DOHH2 (cell line): ENCODE measurements at regions not wholly inside any gene's neighbourhood (a gene's known extent, or its start where the extent isn't known, plus 50 kb on each side); places are given as distances from the start of the nearest gene placed in this dataset.

Experiments used
- H3F3A ChIP-seq: fragments of 200-600 bp; sonication (generic), shearing (Covaris generic); 2 replicates; pipeline ENCODE4 v1.6.0; 2016; ENCODE audit warnings: antibody characterized with exemption, mild to moderate bottlenecking; ENCODE audit not compliant: control insufficient read depth, insufficient read depth
- H3K27ac ChIP-seq: fragments of 200-600 bp; sonication (generic); 2 replicates; pipeline ENCODE4 v1.5.1; 2014; ENCODE audit warnings: low read depth, mild to moderate bottlenecking, low read length, moderate library complexity
- H3K27me3 ChIP-seq: fragments of 200-600 bp; sonication (generic); 2 replicates; pipeline ENCODE4 v1.6.1; 2014; ENCODE audit warnings: mild to moderate bottlenecking, low read length, mixed read lengths; ENCODE audit not compliant: control insufficient read depth
- H3K36me3 ChIP-seq: fragments of 200-600 bp; sonication (generic); 2 replicates; pipeline ENCODE4 v1.6.1; 2014; ENCODE audit warnings: mild to moderate bottlenecking, low read length, moderate library complexity, mixed read lengths; ENCODE audit not compliant: control insufficient read depth
- H3K4me1 ChIP-seq: fragments of 200-600 bp; sonication (generic); 2 replicates; pipeline ENCODE4 v1.6.1; 2014; ENCODE audit warnings: mild to moderate bottlenecking, low read length, mixed read lengths; ENCODE audit not compliant: control insufficient read depth
- H3K4me2 ChIP-seq: fragments of 200-600 bp; sonication (generic); 2 replicates; pipeline ENCODE4 v1.6.0; 2014; ENCODE audit warnings: mild to moderate bottlenecking, low read length, moderate library complexity
- H3K4me3 ChIP-seq: fragments of 200-600 bp; sonication (generic); 2 replicates; pipeline ENCODE4 v1.5.1; 2014; ENCODE audit warnings: mild to moderate bottlenecking, low read length, mixed read lengths
- H3K79me2 ChIP-seq: fragments of 200-600 bp; sonication (generic); 2 replicates; pipeline ENCODE4 v1.6.1; 2014; ENCODE audit warnings: mild to moderate bottlenecking, low read length, mixed read lengths; ENCODE audit not compliant: control insufficient read depth
- H3K9me2 ChIP-seq: fragments of 200-600 bp; sonication (generic); replicated peaks from 2 replicates; pipeline ENCODE4 v1.6.1; 2014; ENCODE audit warnings: mild to moderate bottlenecking, low read length, mixed read lengths; ENCODE audit not compliant: control insufficient read depth
- H3K9me3 ChIP-seq: fragments of 200-600 bp; sonication (generic); 2 replicates; pipeline ENCODE4 v1.6.1; 2014; ENCODE audit warnings: antibody characterized with exemption, low read length, mixed read lengths; ENCODE audit not compliant: control insufficient read depth, insufficient read depth
- H4K20me1 ChIP-seq: fragments of 200-600 bp; sonication (generic); 2 replicates; pipeline ENCODE4 v1.6.0; 2014; ENCODE audit warnings: low read depth, mild to moderate bottlenecking, antibody characterized with exemption, low read length, moderate library complexity; ENCODE audit not compliant: control insufficient read depth, insufficient read depth
- CTCF ChIP-seq: fragments of 200-600 bp; sonication (generic); IDR thresholded peaks from one replicate; pipeline ENCODE4 v1.5.1; 2014; ENCODE audit warnings: antibody characterized with exemption, mild to moderate bottlenecking, low read depth, low read length; ENCODE audit not compliant: poor library complexity, severe bottlenecking
- EZH2phosphoT487 ChIP-seq: fragments of 200-600 bp; sonication (generic); IDR thresholded peaks from 2 replicates; pipeline ENCODE4 v1.6.1; 2017; ENCODE audit warnings: borderline replicate concordance, mild to moderate bottlenecking, antibody characterized with exemption, low read length, moderate library complexity, mixed read lengths

GRCh38 chr11:10991393-10991792 is 133.5 kb upstream of the ZBED5 start:
- Histone ChIP-seq H3K27me3 (0 out of 2 replicates have a peak, but pooled peaks cover 7% of the 10 kb centered on the region), H3K9me3 (no peaks in the 10 kb centered on the region), H4K20me1 (no peaks in the 10 kb centered on the region), H3K36me3 (no peaks in the 10 kb centered on the region), H3K9me2 (no peaks in the 10 kb centered on the region), H3K4me1 (no peaks in the 10 kb centered on the region), H3K4me2 (no peak overlapping the region), H3K4me3 (no peak overlapping the region), H3K79me2 (no peaks in the 10 kb centered on the region), H3F3A (no peaks in the 10 kb centered on the region), H3K27ac (no peak overlapping the region)
- no peak for TF ChIP-seq EZH2phosphoT487
- no peak for TF ChIP-seq CTCF

- Histone ChIP-seq H3K36me3 (no peaks in the 10 kb centered on the region), H3K27me3 (0 out of 2 replicates have a peak, but pooled peaks cover 6% of the 10 kb centered on the region), H3K4me1 (no peaks in the 10 kb centered on the region), H3K79me2 (no peaks in the 10 kb centered on the region), H4K20me1 (no peaks in the 10 kb centered on the region), H3K27ac (no peak overlapping the region), H3K4me2 (no peak overlapping the region), H3K9me2 (no peaks in the 10 kb centered on the region), H3F3A (no peaks in the 10 kb centered on the region), H3K4me3 (no peak overlapping the region), H3K9me3 (no peaks in the 10 kb centered on the region)
- TF ChIP-seq EZH2phosphoT487 (no peak), CTCF (no peak)
Measured at GRCh38 chr11:10990637-10991193, 132.9 kb upstream of the ZBED5 start.

GRCh38 chr11:10990160-10990559 is 132.3 kb upstream of the ZBED5 start:
- no peak for TF ChIP-seq EZH2phosphoT487
- no peak for TF ChIP-seq CTCF
- Histone ChIP-seq H4K20me1 (no peaks in the 10 kb centered on the region), H3K4me2 (no peak overlapping the region)

More at GRCh38 chr11:10990160-10990559, 132.3 kb upstream of the ZBED5 start:
- 0 out of 2 replicates have a peak, but pooled peaks cover 4% of the 10 kb centered on the region for H3K27me3 ChIP-seq
- H3K27ac ChIP-seq: no peak overlapping the region
- H3K79me2 ChIP-seq: no peaks in the 10 kb centered on the region
- no peak overlapping the region for H3K4me3 ChIP-seq
- H3F3A ChIP-seq: no peaks in the 10 kb centered on the region
- no peaks in the 10 kb centered on the region for H3K36me3 ChIP-seq
- H3K4me1 ChIP-seq: no peaks in the 10 kb centered on the region
- H3K9me3 ChIP-seq: no peaks in the 10 kb centered on the region
- H3K9me2 ChIP-seq: no peaks in the 10 kb centered on the region
